ENCODE measurements at regions not wholly inside any gene's neighbourhood (a gene's known extent, or its start where the extent isn't known, plus 50 kb on each side); places are given as distances from the start of the nearest gene placed in this dataset.

- TF ChIP-seq POLR2A (IDR thresholded peaks at IDR 0.05; ENCODE audit: low read depth, low read length) (no peak), POLR2AphosphoS5 (IDR thresholded peaks at IDR 0.05; ENCODE audit: insufficient read depth, low read depth, low read length) (no peak), MAX (IDR thresholded peaks at IDR 0.05; ENCODE audit: insufficient read depth, insufficient read length) (no peak), EZH2 (IDR thresholded peaks at IDR 0.05; ENCODE audit: borderline replicate concordance, low read depth, low read length, severe bottlenecking) (no peak), JUN (IDR thresholded peaks at IDR 0.05; ENCODE audit: borderline replicate concordance, insufficient read depth, insufficient read length, low read depth) (no peak), FOS (IDR thresholded peaks at IDR 0.05; ENCODE audit: borderline replicate concordance, insufficient read depth, low read length) (no peak)
- TF ChIP-seq, protein P1, sequence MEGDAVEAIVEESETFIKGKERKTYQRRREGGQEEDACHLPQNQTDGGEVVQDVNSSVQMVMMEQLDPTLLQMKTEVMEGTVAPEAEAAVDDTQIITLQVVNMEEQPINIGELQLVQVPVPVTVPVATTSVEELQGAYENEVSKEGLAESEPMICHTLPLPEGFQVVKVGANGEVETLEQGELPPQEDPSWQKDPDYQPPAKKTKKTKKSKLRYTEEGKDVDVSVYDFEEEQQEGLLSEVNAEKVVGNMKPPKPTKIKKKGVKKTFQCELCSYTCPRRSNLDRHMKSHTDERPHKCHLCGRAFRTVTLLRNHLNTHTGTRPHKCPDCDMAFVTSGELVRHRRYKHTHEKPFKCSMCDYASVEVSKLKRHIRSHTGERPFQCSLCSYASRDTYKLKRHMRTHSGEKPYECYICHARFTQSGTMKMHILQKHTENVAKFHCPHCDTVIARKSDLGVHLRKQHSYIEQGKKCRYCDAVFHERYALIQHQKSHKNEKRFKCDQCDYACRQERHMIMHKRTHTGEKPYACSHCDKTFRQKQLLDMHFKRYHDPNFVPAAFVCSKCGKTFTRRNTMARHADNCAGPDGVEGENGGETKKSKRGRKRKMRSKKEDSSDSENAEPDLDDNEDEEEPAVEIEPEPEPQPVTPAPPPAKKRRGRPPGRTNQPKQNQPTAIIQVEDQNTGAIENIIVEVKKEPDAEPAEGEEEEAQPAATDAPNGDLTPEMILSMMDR (IDR thresholded peaks at IDR 0.05; ENCODE audit: extremely low read depth in 1 of 2, insufficient read depth in 1 of 2, low read depth in 1 of 2, low read length in 2 of 2): no peak
Measured at GRCh38 chr15:53903129-53903528, 75.1 kb upstream of the UNC13C start.
